Esophagus squamous epithelium (tissue), 5 donors: ENCODE measurements at regions not wholly inside any gene's neighbourhood (a gene's known extent, or its start where the extent isn't known, plus 50 kb on each side); places are given as distances from the start of the nearest gene placed in this dataset.

Source experiments
- DNase-seq: peaks from one replicate; lab custom pipeline; 2025; lab: John Stamatoyannopoulos, UW
- H3K27ac ChIP-seq, 4 donors: fragments of 200-600 bp; sonication (generic); one replicate each; pipeline ENCODE4 v1.5.1; 2016 to 2019; ENCODE audit warnings: mild to moderate bottlenecking in 1 of 4
- H3K27me3 ChIP-seq, 4 donors: fragments of 200-600 bp; sonication (generic); 1 replicate in 3 of 4; 2 replicates in 1 of 4; pipeline versions ENCODE4 v1.5.1 to v1.6.0; 2017 to 2021; ENCODE audit warnings: antibody characterized with exemption in 1 of 4
- H3K36me3 ChIP-seq, 3 donors: fragments of 200-600 bp; sonication (generic); one replicate each; pipeline ENCODE4 v1.5.1; 2016 to 2019
- H3K4me1 ChIP-seq, 3 donors: fragments of 200-600 bp; sonication (generic); one replicate each; pipeline ENCODE4 v1.5.1; 2017 to 2019
- H3K4me3 ChIP-seq, 4 donors: fragments of 200-600 bp; sonication (generic); 1 replicate in 3 of 4; 2 replicates in 1 of 4; pipeline ENCODE4 v1.5.1; 2016 to 2019; ENCODE audit warnings: mild to moderate bottlenecking in 2 of 4, moderate library complexity in 1 of 4
- H3K9me3 ChIP-seq, 3 donors: fragments of 200-600 bp; sonication (generic); one replicate each; pipeline ENCODE4 v1.5.1; 2016 to 2019
- POLR2A ChIP-seq, 4 donors: fragments of 450-650 bp; IDR thresholded peaks; one replicate each; pipeline ENCODE4 v1.6.1; 2017; ENCODE audit warnings: antibody characterized with exemption in 4 of 4, mild to moderate bottlenecking in 4 of 4, moderate library complexity in 3 of 4
- WGBS, 2 donors: methylation state at CpG; one replicate each; pipeline ENCODE4 v1.1.5; 2018; 5-methylcytosine and 5-hydroxymethylcytosine counted together
- intact Hi-C: fragments of 100-400 bp; cut with DNase I; formaldehyde crosslinking; loops from one replicate; pipeline ENCODE4 v1.15.0; 2022
- TF ChIP-seq, protein P1 (sequence below), 6 experiments: fragments of 450-650 bp in 4 of 6; fragments of 200-600 bp in 2 of 6; sonication (generic) in 2 of 6; IDR thresholded peaks; one replicate each; pipeline ENCODE4 v1.5.1; 2016 to 2019; ENCODE audit warnings: antibody characterized with exemption in 6 of 6, mild to moderate bottlenecking in 4 of 6, moderate library complexity in 4 of 6
- donor health status: DM: yes; HTN: yes; CAD: no.

DNA sequence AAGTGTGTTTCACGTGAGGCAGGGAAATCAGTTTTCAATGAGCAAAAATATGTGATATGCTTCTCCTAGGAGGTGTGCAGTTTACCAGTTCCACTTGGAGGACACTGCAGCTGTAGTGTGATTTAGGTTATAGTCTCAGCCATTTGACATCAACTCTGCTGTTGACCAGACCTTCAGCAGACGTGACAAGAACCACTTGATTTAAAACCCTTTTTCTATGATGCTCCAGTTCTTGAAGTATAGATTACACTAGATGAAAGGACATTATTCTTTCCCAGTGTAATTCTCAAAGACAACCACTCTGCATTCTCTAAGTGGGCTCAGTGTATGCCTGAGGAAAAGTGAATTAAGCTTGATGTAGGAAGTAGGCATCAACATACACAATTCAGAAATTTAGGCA lies 480.8 kb downstream of the TBC1D32 start:
- WGBS, 2 donors, result 28 to 44% methylated on average over 2 of the region's 2 CpGs
- intact Hi-C loops, result no loop called here
- TF ChIP-seq, protein P1, sequence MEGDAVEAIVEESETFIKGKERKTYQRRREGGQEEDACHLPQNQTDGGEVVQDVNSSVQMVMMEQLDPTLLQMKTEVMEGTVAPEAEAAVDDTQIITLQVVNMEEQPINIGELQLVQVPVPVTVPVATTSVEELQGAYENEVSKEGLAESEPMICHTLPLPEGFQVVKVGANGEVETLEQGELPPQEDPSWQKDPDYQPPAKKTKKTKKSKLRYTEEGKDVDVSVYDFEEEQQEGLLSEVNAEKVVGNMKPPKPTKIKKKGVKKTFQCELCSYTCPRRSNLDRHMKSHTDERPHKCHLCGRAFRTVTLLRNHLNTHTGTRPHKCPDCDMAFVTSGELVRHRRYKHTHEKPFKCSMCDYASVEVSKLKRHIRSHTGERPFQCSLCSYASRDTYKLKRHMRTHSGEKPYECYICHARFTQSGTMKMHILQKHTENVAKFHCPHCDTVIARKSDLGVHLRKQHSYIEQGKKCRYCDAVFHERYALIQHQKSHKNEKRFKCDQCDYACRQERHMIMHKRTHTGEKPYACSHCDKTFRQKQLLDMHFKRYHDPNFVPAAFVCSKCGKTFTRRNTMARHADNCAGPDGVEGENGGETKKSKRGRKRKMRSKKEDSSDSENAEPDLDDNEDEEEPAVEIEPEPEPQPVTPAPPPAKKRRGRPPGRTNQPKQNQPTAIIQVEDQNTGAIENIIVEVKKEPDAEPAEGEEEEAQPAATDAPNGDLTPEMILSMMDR (IDR thresholded peaks at IDR 0.05), result no peak
- TF ChIP-seq POLR2A (IDR thresholded peaks at IDR 0.05), result no peak
- Histone ChIP-seq H3K36me3 (no peaks in the 10 kb centered on the region), H3K4me1 (no peaks in the 10 kb centered on the region), H3K4me3 (no peak overlapping the region), H3K27me3 (no peaks in the 10 kb centered on the region), H3K9me3 (no peaks in the 10 kb centered on the region), H3K27ac (no peak overlapping the region)
- no peak for DNase-seq

DNA sequence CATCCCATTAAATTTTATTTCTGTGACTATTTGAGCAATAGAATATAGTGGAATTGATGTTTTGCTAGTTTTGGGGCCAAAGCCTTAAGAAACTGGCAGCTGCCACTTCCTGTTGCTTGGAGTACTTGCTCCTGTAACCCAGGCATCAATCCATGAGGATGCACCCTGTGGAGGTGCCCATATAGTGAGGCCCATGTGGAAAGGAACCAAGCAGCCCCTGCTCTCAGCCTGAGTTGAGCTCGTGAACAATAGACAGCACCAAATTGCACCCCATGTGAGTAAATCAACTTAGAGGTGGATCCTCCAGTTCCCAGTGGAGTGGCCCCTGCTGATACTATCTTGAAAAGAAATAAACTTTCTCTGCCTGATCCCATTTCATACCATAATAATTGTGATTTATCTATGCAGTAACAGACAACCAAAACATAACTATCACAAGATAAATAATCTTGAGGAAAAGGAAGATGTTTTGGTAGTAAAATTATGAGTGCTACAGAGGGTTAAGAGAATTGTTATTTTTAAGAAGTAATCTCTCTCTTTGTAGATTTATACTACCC lies 481.9 kb downstream of the TBC1D32 start:
- Histone ChIP-seq H3K9me3 (no peaks in the 10 kb centered on the region), H3K27ac (no peak overlapping the region), H3K27me3 (no peaks in the 10 kb centered on the region), H3K4me3 (no peak overlapping the region), H3K4me1 (no peaks in the 10 kb centered on the region), H3K36me3 (no peaks in the 10 kb centered on the region)
- no peak for DNase-seq
- intact Hi-C loops, result no loop called here
- 17 to 29% methylated on average over 1 of the region's 1 CpG for WGBS, 2 donors
- TF ChIP-seq, protein P1 (IDR thresholded peaks at IDR 0.05), result no peak
- no peak for TF ChIP-seq POLR2A (IDR thresholded peaks at IDR 0.05)

DNA sequence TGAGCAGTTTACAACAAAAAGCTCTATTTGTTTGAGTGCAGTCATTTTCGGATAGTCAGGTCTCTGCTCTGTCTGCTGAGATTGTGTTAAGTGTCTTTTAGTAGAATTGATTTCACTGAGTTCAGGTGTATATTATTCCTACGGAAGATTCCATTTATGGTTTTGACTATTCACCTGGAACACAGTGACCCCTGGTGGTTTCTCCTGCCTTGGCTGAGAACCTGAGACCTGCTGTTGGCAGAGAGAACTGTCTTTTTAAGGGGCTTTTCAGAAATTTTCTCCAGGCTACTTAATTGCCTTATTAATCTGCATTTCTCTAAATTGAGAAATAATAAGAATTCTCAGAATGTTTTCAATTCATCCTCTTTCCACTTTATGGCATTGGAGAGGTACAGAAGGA lies 508.0 kb downstream of the TBC1D32 start:
- intact Hi-C loops, result no loop called here
- H3K36me3 ChIP-seq, result no peaks in the 10 kb centered on the region
- H3K27me3 ChIP-seq, result no peaks in the 10 kb centered on the region
- H3K27ac ChIP-seq, result no peak overlapping the region
- TF ChIP-seq, protein P1 (IDR thresholded peaks at IDR 0.05), result peak in 5 of 6 experiments; percentile 36 to 65 (median 44)
- no peak for TF ChIP-seq POLR2A (IDR thresholded peaks at IDR 0.05)
- DNase-seq, result no peak
- no peak overlapping the region for H3K4me3 ChIP-seq
- 29 to 54% methylated on average over 2 of the region's 2 CpGs for WGBS, 2 donors
- H3K4me1 ChIP-seq, result no peaks in the 10 kb centered on the region
- H3K9me3 ChIP-seq, result no peaks in the 10 kb centered on the region

DNA sequence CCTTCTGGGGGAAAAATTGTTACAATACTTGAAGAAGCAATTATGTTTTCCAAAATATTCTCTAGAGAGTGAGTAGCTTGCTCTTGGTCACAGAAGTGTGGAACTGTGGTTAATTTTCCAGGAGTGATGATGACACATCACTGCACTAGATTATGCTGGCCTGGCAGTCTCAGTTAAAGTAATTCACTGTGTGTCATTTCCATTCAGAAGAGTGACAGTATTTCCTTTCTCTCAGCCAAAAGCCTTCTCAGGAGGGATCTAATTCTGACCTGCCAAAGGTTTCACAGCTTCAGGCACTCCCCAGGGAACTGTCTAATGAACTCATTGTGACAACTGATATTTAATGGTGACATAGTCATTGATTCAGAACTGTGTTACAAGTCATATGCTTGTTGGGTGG lies 517.5 kb downstream of the TBC1D32 start:
- no peaks in the 10 kb centered on the region for H3K27me3 ChIP-seq
- TF ChIP-seq, protein P1 (IDR thresholded peaks at IDR 0.05), result no peak
- no peak for TF ChIP-seq POLR2A (IDR thresholded peaks at IDR 0.05)
- peaks cover 0 to 4% (median 0%) of the 10 kb centered on the region in 3 donors for H3K9me3 ChIP-seq
- H3K4me3 ChIP-seq, result no peak overlapping the region
- H3K27ac ChIP-seq, result no peak overlapping the region
- no peaks in the 10 kb centered on the region for H3K36me3 ChIP-seq
- no peaks in the 10 kb centered on the region for H3K4me1 ChIP-seq
- intact Hi-C loops, result no loop called here
- DNase-seq, result no peak

DNA sequence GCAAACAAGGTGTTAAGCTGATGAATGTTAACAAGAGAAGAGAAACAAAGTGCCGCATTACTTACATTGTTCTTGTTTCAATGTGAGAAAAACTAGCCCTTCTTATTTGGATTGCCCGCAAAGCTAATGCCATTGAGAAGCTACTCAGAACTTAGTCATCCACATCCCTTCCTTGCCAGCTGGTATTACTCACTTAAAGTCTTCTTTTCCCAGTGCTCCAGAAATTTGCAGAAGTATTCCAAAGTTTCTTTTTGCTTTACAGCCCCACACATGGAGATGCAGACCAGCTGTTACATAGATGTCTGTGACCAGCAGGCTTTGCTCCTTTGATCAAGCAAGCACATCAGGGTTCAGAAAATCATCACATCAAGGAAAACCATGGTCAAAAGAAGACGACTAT lies 529.0 kb downstream of the TBC1D32 start:
- no peak overlapping the region for H3K4me3 ChIP-seq
- H3K36me3 ChIP-seq, result no peaks in the 10 kb centered on the region
- no peaks in the 10 kb centered on the region for H3K27me3 ChIP-seq
- intact Hi-C loops, result no loop called here
- DNase-seq, result no peak
- no peak for TF ChIP-seq POLR2A (IDR thresholded peaks at IDR 0.05)
- TF ChIP-seq, protein P1 (IDR thresholded peaks at IDR 0.05), result no peak
- 32 to 40% methylated on average over 3 of the region's 3 CpGs for WGBS, 2 donors
- H3K4me1 ChIP-seq, result no peaks in the 10 kb centered on the region
- no peak overlapping the region for H3K27ac ChIP-seq
- H3K9me3 ChIP-seq, result peaks cover 0 to 4% (median 0%) of the 10 kb centered on the region in 3 donors
